OCI-LY3 (cell line): ENCODE measurements at regions not wholly inside any gene's neighbourhood (a gene's known extent, or its start where the extent isn't known, plus 50 kb on each side); places are given as distances from the start of the nearest gene placed in this dataset.

Experiments used
- EZH2phosphoT487 ChIP-seq: fragments of 200-600 bp; shearing (Covaris generic); IDR thresholded peaks from 2 replicates; pipeline ENCODE4 v1.6.1; 2018; ENCODE audit warnings: antibody characterized with exemption, mixed run types, low read depth
- TF ChIP-seq, protein P1 (sequence below): fragments of 200-600, 300-600 bp; sonication (generic); IDR thresholded peaks from 2 replicates; pipeline ENCODE4 v1.5.1; 2014; ENCODE audit warnings: antibody characterized with exemption, low read length, low read depth

DNA sequence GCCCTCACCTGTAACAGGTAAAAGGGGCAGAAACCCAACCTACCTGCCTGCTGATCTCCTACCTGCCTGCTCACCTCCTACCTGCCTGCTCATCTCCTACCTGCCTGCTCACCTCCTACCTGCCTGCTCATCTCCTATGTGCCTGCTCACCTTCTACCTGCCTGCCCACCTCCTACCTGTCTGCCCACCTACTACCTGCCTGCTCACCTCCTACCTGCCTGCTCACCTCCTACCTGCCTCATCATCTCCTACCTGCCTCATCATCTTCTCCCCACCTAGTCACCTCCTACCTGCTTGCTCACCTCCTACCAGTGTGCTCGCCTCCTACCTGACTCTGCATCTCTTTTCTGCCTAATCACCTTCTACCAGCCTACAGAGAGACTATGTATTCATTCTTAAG, 452.9 kb downstream of the MATN1 start:
- TF ChIP-seq, protein P1, sequence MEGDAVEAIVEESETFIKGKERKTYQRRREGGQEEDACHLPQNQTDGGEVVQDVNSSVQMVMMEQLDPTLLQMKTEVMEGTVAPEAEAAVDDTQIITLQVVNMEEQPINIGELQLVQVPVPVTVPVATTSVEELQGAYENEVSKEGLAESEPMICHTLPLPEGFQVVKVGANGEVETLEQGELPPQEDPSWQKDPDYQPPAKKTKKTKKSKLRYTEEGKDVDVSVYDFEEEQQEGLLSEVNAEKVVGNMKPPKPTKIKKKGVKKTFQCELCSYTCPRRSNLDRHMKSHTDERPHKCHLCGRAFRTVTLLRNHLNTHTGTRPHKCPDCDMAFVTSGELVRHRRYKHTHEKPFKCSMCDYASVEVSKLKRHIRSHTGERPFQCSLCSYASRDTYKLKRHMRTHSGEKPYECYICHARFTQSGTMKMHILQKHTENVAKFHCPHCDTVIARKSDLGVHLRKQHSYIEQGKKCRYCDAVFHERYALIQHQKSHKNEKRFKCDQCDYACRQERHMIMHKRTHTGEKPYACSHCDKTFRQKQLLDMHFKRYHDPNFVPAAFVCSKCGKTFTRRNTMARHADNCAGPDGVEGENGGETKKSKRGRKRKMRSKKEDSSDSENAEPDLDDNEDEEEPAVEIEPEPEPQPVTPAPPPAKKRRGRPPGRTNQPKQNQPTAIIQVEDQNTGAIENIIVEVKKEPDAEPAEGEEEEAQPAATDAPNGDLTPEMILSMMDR, result no peak
- TF ChIP-seq EZH2phosphoT487, result no peak
